H54 (cell line): ENCODE measurements at regions not wholly inside any gene's neighbourhood (a gene's known extent, or its start where the extent isn't known, plus 50 kb on each side); places are given as distances from the start of the nearest gene placed in this dataset.

Experiments used
- DNase-seq: peaks from one replicate; pipeline ENCODE4 v3.0.0; 2011; ENCODE audit warnings: low spot score, mixed read lengths; ENCODE audit not compliant: insufficient read length
- FAIRE-seq: peaks from 3 replicates; lab custom pipeline; 2011; peaks lifted over from hg19 to GRCh38; lab: Jason Lieb, UNC
- POLR2A ChIP-seq: IDR thresholded peaks from 2 replicates; pipeline ENCODE4 v1.6.1; 2011; ENCODE audit warnings: low read depth, mild to moderate bottlenecking, low read length

- TF ChIP-seq POLR2A, result no peak
- no peak for DNase-seq
- peak; percentile 11 for FAIRE-seq
Observed at GRCh38 chr13:90757127-90757680, 590.3 kb upstream of the MIR17HG start.

GRCh38 chr13:90760639-90761038 is 586.8 kb upstream of the MIR17HG start:
- TF ChIP-seq POLR2A, result no peak
- no peak for FAIRE-seq
- no peak for DNase-seq

DNA sequence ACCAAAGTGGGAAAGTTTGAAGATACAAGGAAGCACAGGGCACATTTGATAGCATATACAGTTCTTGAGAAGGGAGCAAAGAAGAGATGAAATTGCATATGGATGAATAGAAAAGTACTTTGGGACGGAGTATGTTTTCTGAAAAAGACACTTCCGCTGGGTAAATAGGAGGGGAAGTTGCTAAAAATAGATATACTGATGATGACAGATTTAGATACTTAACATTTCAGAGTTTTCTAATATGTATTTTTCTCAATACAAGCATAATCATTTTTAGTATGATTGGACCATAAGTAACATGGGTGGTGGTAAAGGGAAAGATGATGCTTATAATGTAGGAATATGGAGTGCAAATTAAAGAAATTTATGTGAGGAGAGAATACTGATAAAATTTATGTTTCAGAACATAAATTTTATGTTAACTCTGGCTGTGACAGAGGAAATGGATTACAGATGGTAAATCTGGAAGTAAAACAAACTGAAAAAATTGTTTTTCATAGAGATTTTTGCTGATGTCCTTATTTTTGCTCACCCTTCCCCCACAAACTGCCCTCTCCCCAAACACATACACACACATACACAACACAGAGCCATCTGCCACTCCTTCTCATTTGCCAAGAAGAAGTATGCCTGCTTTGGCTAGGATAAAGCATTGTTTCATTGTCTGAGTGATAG is 583.9 kb upstream of the MIR17HG start:
- no peak for TF ChIP-seq POLR2A
- FAIRE-seq (no peak), DNase-seq (no peak)

DNA sequence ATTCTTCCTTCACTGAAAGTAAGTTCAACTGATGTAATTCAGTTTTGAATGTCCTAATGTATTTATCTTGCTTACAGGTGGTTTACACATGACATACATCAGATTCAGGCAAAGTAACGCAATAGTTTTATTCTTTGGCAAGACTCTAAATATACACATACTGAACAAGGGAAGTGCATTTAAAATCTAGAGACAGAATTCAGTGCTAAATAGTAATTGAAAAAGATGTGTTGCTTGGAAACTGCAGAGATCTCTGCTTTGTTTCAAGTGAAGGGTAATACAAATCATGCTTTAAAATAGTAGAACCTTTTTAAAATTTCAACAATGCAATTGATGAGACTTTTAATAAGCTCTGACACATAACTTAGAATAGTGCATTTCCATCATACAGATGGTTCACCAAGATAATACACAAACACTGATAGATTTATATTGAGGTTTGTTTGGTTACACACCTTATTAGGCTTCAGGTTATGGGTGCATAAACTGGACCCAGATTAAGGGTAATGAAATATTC is 581.0 kb upstream of the MIR17HG start:
- no peak for FAIRE-seq
- DNase-seq, result no peak
- TF ChIP-seq POLR2A, result no peak

DNA sequence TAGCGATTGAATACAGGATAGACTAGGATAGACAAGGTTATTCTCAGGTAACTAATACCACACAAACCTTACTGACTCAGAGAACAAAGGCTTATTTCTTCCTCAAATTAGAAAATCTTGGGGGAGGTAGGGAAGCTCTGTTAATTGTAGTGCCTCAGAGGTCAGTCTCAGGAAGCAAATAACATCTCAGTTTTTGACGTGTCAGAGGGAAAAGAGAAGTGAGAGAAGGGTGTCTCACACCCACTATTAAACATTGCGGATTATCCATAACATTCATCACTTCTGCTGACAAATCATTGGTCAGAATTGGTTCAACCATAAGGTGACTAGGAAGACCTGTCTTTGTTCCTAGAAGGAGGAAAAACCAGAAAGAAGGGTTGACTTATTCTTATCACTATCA is 579.4 kb upstream of the MIR17HG start:
- FAIRE-seq, result no peak
- DNase-seq, result no peak
- TF ChIP-seq POLR2A, result no peak

DNA sequence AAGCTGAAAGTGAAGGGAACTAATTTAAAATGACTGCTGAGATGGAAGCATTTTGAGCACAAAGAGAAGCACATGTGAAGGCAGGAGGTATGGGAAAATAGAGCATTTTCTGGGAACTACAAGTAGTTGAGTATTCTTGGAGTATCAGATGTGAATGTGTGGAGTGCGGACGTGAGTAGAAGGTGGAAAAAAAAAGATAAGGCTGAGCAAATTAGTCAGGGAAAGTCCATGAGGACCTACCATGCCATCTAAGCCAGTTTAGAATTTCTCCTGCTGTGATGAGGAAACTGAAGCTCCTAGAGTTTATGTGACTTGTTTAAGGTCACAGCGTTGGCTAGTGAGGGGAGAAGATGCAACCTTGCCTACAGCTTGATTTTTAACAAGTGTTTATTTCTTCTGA is 578.1 kb upstream of the MIR17HG start:
- no peak for TF ChIP-seq POLR2A
- DNase-seq (no peak), FAIRE-seq (no peak)

- FAIRE-seq (peak; percentile 41), DNase-seq (no peak)
- no peak for TF ChIP-seq POLR2A
Observed at GRCh38 chr13:90770334-90770733, 577.2 kb upstream of the MIR17HG start.

DNA sequence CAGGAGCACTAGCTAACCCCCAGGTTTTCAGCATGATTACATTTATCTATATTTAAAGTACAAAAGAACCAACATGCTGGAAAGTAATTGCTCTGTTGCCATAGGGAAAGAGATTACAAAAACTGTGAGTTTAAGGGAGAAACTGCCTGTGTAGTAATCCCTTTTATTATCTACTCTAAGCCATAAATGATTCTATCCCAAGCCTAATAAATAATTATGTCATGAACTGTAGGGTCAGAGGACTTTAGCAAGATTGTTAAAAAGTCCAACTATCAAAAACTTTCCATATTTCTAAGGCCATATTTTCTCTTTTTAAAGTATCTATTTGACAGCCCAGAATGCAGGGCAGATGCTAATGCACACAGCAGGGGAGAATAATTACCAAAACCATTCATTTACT is 573.8 kb upstream of the MIR17HG start:
- DNase-seq (no peak), FAIRE-seq (no peak)
- TF ChIP-seq POLR2A, result no peak

DNA sequence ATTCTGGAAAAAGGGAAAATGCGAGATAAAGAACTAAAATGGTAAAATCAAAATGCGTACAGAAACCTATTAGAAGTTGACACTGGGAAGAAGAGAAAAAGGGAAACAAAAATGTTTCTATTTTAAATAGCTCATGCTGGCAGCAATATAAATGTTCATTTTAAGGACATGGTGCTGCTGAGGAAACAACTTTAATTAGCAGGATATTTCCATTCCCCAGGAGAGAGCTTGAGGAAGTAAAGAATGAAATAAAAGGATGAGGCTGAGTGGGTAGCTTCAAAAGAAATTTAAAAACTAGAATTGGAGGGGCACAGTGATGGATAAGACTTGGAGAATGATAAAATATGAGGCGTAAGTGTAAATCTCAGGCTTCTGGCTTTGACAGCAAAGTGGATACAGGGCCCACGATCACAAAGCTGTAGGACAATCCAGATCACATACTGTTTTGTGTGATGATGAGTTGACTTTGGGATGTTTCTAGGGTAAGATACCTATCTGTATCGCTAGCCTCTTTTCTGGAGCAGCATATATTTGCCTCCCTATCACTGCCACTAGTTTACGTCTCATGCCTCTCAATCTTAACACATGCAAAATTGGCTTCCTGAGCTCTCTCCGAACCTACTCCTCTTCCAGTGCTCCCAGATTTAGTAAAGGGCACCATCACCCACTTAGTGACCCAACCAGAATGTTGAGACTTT is 571.3 kb upstream of the MIR17HG start:
- FAIRE-seq, result no peak
- TF ChIP-seq POLR2A, result no peak
- DNase-seq, result no peak

DNA sequence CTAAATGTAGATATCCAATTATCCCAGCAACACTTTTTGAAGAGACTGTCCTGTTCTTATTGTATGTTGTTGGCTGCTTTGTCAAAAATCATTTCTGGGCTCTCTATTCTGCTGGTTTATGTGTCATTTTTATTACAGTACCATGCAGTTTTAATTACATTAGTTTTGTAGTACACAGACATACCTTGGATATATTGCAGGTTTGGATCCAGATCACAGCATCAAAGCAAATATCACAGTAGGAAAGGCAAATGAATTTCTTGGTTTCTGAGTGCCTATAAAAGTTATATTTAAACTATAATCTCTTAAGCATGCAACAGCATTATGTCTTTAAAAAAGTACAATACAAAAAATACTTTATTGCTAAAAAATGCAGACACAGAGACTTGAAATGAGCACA is 564.2 kb upstream of the MIR17HG start:
- FAIRE-seq, result no peak
- no peak for DNase-seq
- no peak for TF ChIP-seq POLR2A

GRCh38 chr13:90787007-90787406 is 560.5 kb upstream of the MIR17HG start:
- no peak for TF ChIP-seq POLR2A
- FAIRE-seq (no peak), DNase-seq (no peak)

DNA sequence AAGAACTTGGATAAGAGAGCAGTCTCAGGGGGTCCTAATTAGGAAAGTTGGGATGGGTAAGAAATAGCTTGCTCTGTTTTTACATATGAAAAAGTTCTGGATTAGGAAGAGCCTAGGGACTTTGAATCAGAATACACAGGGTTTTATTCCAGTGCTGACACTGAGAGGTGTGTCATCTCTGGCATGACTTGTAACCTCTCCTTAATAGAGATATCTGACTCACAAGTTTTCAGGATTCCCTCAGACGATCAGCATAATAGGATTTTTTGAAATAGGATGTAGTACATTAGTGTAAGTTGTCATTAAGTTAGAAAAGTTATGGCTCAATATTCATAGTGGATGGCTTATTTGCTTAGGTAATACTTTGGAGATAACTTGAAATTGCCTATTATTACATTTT is 555.2 kb upstream of the MIR17HG start:
- DNase-seq (peak; percentile 2), FAIRE-seq (peak; percentile 64)
- no peak for TF ChIP-seq POLR2A

GRCh38 chr13:90793261-90793820 is 554.1 kb upstream of the MIR17HG start:
- no peak for DNase-seq
- TF ChIP-seq POLR2A, result no peak
- FAIRE-seq, result no peak

- no peak for TF ChIP-seq POLR2A
- FAIRE-seq (peak; percentile 6), DNase-seq (no peak)
Observed at GRCh38 chr13:90796474-90796873, 551.0 kb upstream of the MIR17HG start.
